GM12878 (cell line): ENCODE measurements at regions not wholly inside any gene's neighbourhood (a gene's known extent, or its start where the extent isn't known, plus 50 kb on each side); places are given as distances from the start of the nearest gene placed in this dataset.

Experiments
- CHD2 ChIP-seq: IDR thresholded peaks from 2 replicates; pipeline ENCODE4 v1.6.1; 2011; ENCODE audit warnings: low read depth, low read length, improper control_type of control experiment, borderline replicate concordance
- NRF1 ChIP-seq: conservative IDR thresholded peaks from 2 replicates; pipeline ENCODE4 v1.6.1; 2011; ENCODE audit warnings: mild to moderate bottlenecking, low read depth, low read length, improper control_type of control experiment
- PAX5 ChIP-seq: IDR thresholded peaks from 2 replicates; pipeline ENCODE4 v1.6.1; 2011; ENCODE audit warnings: low read depth, low read length, borderline replicate concordance
- TARDBP ChIP-seq: IDR thresholded peaks from 2 replicates; pipeline ENCODE4 v1.6.1; 2016; ENCODE audit warnings: borderline replicate concordance
- ZNF217 ChIP-seq: fragments of 450-650 bp; IDR thresholded peaks from 2 replicates; pipeline ENCODE4 v1.6.1; 2017; ENCODE audit warnings: antibody characterized with exemption, mild to moderate bottlenecking
- ZNF384 ChIP-seq: IDR thresholded peaks from 2 replicates; pipeline ENCODE4 v1.6.1; 2012; ENCODE audit warnings: low read depth, mild to moderate bottlenecking, low read length, improper control_type of control experiment, borderline replicate concordance
- TF ChIP-seq, protein P1 (sequence below): fragments of 450-650 bp; IDR thresholded peaks from 2 replicates; pipeline ENCODE4 v1.6.1; 2017; ENCODE audit warnings: mild to moderate bottlenecking, moderate library complexity
- TF ChIP-seq, protein P2 (sequence below): fragments of 450-650 bp; IDR thresholded peaks from 2 replicates; pipeline ENCODE4 v1.6.1; 2017; ENCODE audit warnings: mild to moderate bottlenecking, moderate library complexity
- TF ChIP-seq, protein P3 (sequence below): fragments of 450-650 bp; IDR thresholded peaks from 2 replicates; pipeline ENCODE4 v1.6.1; 2016; ENCODE audit warnings: mild to moderate bottlenecking

DNA sequence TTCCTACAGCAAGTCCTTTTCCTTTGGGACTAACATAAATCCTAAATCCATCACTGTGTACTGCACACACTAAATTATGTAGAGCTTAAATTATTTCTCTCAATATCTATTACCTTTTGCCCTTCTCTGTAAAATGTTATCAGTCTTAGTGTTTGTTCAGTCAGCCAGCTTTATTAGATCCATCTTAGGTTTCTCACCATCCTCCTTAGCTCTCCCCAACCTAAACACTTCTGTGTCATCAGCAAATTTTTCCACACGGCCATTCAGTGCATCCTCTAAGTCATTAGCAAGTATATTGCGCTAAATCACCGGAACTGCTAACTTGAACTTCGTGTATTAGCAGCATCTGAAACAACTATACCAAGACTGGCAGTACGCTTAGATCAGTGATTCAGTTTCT, 142.1 kb upstream of the ZNF438 start (continued):
- TF ChIP-seq, protein P1, sequence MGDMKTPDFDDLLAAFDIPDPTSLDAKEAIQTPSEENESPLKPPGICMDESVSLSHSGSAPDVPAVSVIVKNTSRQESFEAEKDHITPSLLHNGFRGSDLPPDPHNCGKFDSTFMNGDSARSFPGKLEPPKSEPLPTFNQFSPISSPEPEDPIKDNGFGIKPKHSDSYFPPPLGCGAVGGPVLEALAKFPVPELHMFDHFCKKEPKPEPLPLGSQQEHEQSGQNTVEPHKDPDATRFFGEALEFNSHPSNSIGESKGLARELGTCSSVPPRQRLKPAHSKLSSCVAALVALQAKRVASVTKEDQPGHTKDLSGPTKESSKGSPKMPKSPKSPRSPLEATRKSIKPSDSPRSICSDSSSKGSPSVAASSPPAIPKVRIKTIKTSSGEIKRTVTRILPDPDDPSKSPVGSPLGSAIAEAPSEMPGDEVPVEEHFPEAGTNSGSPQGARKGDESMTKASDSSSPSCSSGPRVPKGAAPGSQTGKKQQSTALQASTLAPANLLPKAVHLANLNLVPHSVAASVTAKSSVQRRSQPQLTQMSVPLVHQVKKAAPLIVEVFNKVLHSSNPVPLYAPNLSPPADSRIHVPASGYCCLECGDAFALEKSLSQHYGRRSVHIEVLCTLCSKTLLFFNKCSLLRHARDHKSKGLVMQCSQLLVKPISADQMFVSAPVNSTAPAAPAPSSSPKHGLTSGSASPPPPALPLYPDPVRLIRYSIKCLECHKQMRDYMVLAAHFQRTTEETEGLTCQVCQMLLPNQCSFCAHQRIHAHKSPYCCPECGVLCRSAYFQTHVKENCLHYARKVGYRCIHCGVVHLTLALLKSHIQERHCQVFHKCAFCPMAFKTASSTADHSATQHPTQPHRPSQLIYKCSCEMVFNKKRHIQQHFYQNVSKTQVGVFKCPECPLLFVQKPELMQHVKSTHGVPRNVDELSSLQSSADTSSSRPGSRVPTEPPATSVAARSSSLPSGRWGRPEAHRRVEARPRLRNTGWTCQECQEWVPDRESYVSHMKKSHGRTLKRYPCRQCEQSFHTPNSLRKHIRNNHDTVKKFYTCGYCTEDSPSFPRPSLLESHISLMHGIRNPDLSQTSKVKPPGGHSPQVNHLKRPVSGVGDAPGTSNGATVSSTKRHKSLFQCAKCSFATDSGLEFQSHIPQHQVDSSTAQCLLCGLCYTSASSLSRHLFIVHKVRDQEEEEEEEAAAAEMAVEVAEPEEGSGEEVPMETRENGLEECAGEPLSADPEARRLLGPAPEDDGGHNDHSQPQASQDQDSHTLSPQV = no peak
- TF ChIP-seq, protein P2, sequence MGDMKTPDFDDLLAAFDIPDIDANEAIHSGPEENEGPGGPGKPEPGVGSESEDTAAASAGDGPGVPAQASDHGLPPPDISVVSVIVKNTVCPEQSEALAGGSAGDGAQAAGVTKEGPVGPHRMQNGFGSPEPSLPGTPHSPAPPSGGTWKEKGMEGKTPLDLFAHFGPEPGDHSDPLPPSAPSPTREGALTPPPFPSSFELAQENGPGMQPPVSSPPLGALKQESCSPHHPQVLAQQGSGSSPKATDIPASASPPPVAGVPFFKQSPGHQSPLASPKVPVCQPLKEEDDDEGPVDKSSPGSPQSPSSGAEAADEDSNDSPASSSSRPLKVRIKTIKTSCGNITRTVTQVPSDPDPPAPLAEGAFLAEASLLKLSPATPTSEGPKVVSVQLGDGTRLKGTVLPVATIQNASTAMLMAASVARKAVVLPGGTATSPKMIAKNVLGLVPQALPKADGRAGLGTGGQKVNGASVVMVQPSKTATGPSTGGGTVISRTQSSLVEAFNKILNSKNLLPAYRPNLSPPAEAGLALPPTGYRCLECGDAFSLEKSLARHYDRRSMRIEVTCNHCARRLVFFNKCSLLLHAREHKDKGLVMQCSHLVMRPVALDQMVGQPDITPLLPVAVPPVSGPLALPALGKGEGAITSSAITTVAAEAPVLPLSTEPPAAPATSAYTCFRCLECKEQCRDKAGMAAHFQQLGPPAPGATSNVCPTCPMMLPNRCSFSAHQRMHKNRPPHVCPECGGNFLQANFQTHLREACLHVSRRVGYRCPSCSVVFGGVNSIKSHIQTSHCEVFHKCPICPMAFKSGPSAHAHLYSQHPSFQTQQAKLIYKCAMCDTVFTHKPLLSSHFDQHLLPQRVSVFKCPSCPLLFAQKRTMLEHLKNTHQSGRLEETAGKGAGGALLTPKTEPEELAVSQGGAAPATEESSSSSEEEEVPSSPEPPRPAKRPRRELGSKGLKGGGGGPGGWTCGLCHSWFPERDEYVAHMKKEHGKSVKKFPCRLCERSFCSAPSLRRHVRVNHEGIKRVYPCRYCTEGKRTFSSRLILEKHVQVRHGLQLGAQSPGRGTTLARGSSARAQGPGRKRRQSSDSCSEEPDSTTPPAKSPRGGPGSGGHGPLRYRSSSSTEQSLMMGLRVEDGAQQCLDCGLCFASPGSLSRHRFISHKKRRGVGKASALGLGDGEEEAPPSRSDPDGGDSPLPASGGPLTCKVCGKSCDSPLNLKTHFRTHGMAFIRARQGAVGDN = no peak
- TF ChIP-seq PAX5 = no peak
- TF ChIP-seq ZNF384 = no peak
- no peak for TF ChIP-seq TARDBP
- no peak for TF ChIP-seq CHD2
- no peak for TF ChIP-seq ZNF217
- TF ChIP-seq, protein P3, sequence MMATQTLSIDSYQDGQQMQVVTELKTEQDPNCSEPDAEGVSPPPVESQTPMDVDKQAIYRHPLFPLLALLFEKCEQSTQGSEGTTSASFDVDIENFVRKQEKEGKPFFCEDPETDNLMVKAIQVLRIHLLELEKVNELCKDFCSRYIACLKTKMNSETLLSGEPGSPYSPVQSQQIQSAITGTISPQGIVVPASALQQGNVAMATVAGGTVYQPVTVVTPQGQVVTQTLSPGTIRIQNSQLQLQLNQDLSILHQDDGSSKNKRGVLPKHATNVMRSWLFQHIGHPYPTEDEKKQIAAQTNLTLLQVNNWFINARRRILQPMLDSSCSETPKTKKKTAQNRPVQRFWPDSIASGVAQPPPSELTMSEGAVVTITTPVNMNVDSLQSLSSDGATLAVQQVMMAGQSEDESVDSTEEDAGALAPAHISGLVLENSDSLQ = no peak
- TF ChIP-seq NRF1 = no peak
- TF ChIP-seq, all 136 proteins: peak for 0
